Cardiac muscle cell (in vitro differentiated cells and primary cell): ENCODE measurements at regions not wholly inside any gene's neighbourhood (a gene's known extent, or its start where the extent isn't known, plus 50 kb on each side); places are given as distances from the start of the nearest gene placed in this dataset.

Experiments used
- DNase-seq, 2 donors: peaks; one replicate each; pipeline versions ENCODE4 v3.0.0 to v3.0.0-alpha.2; 2010 to 2017; ENCODE audit warnings: low read depth in 1 of 2, low spot score in 1 of 2
- H3K27ac ChIP-seq: fragments of 200-600 bp; sonication (generic); 2 replicates; pipeline ENCODE4 v1.5.1; 2016
- H3K27me3 ChIP-seq: fragments of 200-600 bp; sonication (generic); 2 replicates; pipeline ENCODE4 v1.6.0; 2016; ENCODE audit warnings: control low read depth
- H3K36me3 ChIP-seq: fragments of 200-600 bp; sonication (generic); 2 replicates; pipeline ENCODE4 v1.5.1; 2016; ENCODE audit warnings: control low read depth
- H3K4me1 ChIP-seq: fragments of 200-600 bp; sonication (generic); 2 replicates; pipeline ENCODE4 v1.8.1; 2017; ENCODE audit warnings: low read depth, mild to moderate bottlenecking, mixed run types
- H3K4me3 ChIP-seq: fragments of 200-600 bp; sonication (generic); 2 replicates; pipeline ENCODE4 v1.5.1; 2016; ENCODE audit warnings: mild to moderate bottlenecking
- H3K9me3 ChIP-seq: fragments of 200-600 bp; sonication (generic); 2 replicates; pipeline ENCODE4 v1.5.1; 2017; ENCODE audit warnings: low read depth, mild to moderate bottlenecking, control low read depth
- CTCF ChIP-seq: IDR thresholded peaks from 2 replicates; pipeline ENCODE4 v1.5.1; 2012; ENCODE audit warnings: low read depth, mild to moderate bottlenecking, low read length

GRCh38 chr14:83697099-83697498 lies 1832.8 kb upstream of the FLRT2 start:
- Histone ChIP-seq H3K27ac (no peak overlapping the region), H3K4me3 (no peak overlapping the region), H3K27me3 (no peaks in the 10 kb centered on the region), H3K36me3 (no peaks in the 10 kb centered on the region), H3K4me1 (no peaks in the 10 kb centered on the region), H3K9me3 (no peaks in the 10 kb centered on the region)
- no peak for TF ChIP-seq CTCF
- DNase-seq, result no peak

GRCh38 chr14:83702619-83703018 lies 1827.3 kb upstream of the FLRT2 start:
- Histone ChIP-seq H3K27me3 (no peaks in the 10 kb centered on the region), H3K36me3 (no peaks in the 10 kb centered on the region), H3K9me3 (no peaks in the 10 kb centered on the region), H3K27ac (no peak overlapping the region), H3K4me3 (no peak overlapping the region), H3K4me1 (no peaks in the 10 kb centered on the region)
- no peak for DNase-seq
- no peak for TF ChIP-seq CTCF

GRCh38 chr14:83706231-83706954 lies 1823.6 kb upstream of the FLRT2 start:
- Histone ChIP-seq H3K27me3 (no peaks in the 10 kb centered on the region), H3K36me3 (no peaks in the 10 kb centered on the region), H3K4me3 (no peak overlapping the region), H3K9me3 (no peaks in the 10 kb centered on the region), H3K27ac (no peak overlapping the region), H3K4me1 (no peaks in the 10 kb centered on the region)
- no peak for DNase-seq
- no peak for TF ChIP-seq CTCF

- Histone ChIP-seq H3K36me3 (no peaks in the 10 kb centered on the region), H3K4me1 (no peaks in the 10 kb centered on the region), H3K27ac (no peak overlapping the region), H3K4me3 (no peak overlapping the region), H3K9me3 (no peaks in the 10 kb centered on the region), H3K27me3 (no peaks in the 10 kb centered on the region)
- DNase-seq, result no peak
- TF ChIP-seq CTCF, result no peak
These were observed 1822.9 kb upstream of the FLRT2 start for GRCh38 chr14:83707056-83707455.

- no peaks in the 10 kb centered on the region for H3K4me1 ChIP-seq
- H3K27ac ChIP-seq, result no peak overlapping the region
- no peaks in the 10 kb centered on the region for H3K27me3 ChIP-seq
- DNase-seq, result no peak
- H3K9me3 ChIP-seq, result no peaks in the 10 kb centered on the region
- H3K4me3 ChIP-seq, result no peak overlapping the region
- no peaks in the 10 kb centered on the region for H3K36me3 ChIP-seq
- no peak for TF ChIP-seq CTCF
These were observed 1820.8 kb upstream of the FLRT2 start for GRCh38 chr14:83709116-83709515.
